ENCODE measurements at regions not wholly inside any gene's neighbourhood (a gene's known extent, or its start where the extent isn't known, plus 50 kb on each side); places are given as distances from the start of the nearest gene placed in this dataset.

DNA sequence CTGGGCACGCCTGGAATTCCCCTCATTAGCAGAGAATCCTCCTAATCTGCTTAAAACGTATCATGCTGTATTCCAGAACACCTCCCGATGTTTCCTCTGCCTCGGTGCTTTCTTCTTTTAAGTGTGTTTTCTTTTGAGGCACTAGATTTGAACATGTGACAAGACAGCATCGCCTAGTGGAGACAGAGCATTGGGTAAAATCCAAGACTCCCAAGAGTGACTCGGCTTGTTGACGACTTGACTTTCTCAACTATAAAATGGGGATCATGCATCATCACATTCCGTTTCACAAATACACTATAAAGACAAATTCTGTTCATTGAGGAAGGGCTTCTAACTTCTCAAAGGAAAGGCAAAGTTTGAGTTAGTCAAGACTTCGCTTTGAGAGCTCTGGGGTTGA lies 105.6 kb upstream of the RNF32 start:
- TF ChIP-seq CTCF (IDR thresholded peaks at IDR 0.05) (no peak), POLR2A (IDR thresholded peaks at IDR 0.05) (no peak), POLR2AphosphoS5 (IDR thresholded peaks at IDR 0.05) (no peak)
